ENCODE measurements at regions not wholly inside any gene's neighbourhood (a gene's known extent, or its start where the extent isn't known, plus 50 kb on each side); places are given as distances from the start of the nearest gene placed in this dataset.
"Not testable (repeated sequence)": the region's sequence is repeated elsewhere in the genome, so short reads cannot be mapped to it uniquely, and the experiment has no call there.

GRCh38 chr3:15903759-15904720 lies 106.3 kb upstream of the ANKRD28 start:
- DNase-seq: no peak

- no peak for DNase-seq
Measured at GRCh38 chr3:15905041-15905440, 107.3 kb upstream of the ANKRD28 start.

DNA sequence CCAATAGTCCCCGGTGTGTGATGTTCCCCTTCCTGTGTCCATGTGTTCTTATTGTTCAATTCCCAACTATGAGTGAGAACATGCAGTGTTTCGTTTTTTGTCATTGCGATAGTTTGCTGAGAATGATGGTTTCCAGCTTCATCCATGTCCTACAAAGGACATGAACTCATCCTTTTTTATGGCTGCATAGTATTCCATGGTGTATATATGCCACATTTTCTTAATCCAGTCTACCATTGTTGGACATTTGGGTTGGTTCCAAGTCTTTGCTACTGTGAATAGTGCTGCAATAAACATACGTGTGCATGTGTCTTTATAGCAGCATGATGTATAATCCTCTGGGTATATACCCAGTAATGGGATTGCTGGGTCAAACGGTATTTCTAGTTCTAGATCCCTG lies 109.6 kb upstream of the ANKRD28 start:
- DNase-seq: not testable (repeated sequence)

GRCh38 chr3:15918988-15919387 lies 121.2 kb upstream of the ANKRD28 start:
- no peak for DNase-seq

GRCh38 chr3:15919971-15920370 lies 122.2 kb upstream of the ANKRD28 start:
- DNase-seq: no peak

DNA sequence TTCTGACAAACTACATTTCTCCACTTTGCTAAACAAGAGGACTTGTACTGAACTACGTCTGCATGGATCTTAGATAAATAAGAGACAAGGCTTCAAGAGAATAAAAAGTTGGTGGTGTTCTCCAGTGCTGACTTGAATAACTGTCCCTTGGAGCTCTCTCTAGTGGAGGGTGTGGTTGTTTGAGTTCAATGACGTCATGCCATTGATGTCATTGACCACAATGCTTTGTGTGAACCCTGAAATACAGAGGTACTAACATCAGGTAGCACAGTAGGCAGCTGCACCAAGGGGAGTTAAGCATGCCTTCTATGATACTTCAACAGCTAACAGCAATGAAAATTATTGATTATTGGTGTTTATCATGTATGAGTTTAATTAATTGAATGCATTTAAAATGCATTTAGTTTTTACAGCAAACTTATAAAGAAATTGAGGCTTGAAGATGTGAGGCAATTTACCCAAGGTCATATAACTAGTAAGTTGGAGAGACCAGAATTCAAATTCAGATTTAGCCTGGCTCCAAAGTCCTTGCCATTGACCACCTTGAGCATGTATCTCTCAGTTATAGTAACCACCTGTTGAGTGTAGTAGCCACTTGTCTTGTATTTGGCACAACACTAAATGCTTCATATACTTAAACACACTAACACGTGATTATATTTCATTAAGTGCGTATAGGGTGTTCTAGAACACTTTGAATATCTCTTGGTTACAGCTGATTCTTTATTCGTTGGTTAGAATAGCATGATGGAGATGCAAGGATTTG lies 126.0 kb upstream of the ANKRD28 start:
- no peak for DNase-seq

DNA sequence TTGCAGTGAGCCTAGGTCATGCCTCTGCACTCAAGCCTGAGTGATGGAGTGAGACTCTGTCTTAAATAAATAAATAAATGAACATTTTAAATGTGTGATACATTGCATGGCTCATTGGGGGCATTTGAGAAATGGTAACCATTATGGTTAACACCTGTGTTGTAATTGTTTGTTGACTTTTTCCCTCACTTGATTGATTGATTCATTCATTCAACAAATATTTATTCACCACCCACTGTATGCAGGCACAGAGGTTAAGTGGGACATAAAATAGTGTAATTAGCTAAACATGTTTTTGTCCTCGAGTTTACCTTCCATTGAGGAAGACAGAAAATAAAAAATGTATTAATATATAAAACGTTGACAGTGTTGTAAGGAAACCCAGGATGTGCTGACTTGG lies 127.1 kb upstream of the ANKRD28 start:
- DNase-seq: no peak

DNA sequence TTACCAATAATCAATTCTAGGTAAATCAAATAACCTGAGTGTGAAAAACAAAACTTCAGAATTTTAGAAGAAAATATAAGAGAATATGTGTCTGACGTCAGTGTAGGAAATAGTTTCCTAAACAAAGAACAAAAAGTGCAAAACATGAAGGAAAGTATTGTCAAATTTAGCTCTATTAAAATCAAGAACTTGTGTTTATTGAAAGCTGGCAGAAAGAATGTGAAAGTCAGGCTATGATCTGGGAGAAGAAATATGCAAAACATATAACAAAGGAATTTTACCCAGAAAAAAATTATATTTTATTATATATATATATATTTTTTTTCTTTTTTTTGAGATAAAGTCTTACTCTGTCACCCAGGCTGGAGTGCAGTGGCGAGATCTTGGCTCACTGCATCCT lies 129.1 kb upstream of the ANKRD28 start:
- no peak for DNase-seq

GRCh38 chr3:15927969-15928368 lies 130.2 kb upstream of the ANKRD28 start:
- no peak for DNase-seq

DNA sequence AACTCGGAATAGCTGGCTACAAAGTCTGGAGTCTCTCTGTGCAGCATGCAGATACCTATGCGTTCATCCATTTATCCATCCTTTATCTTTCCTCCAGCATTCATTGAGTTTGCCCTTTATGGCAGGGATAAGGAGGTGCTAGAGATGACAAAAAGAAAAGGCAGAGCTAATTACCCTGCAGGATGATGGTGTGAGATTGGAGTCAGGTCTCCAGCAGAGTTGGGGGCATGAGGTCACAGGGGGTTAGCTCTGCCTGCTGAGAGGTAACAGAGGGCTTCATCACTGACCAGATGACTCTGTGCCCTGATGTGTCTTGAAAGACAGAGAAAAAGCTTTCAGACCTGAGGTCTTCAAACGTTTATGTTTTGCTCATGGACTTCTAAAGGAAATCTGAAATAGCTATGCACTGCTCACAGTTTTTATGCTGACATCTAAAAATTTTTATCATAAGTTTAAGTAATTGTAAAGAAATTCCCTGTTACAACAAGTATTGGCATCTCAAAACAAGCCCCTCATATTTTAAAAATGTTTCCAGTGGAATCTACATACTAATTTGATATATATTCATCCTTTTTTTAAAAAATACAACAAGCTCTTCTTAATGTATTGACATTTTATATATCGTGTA lies 132.3 kb upstream of the ANKRD28 start:
- DNase-seq: no peak

- no peak for DNase-seq
Measured at GRCh38 chr3:15932348-15933300, 134.8 kb upstream of the ANKRD28 start.

DNA sequence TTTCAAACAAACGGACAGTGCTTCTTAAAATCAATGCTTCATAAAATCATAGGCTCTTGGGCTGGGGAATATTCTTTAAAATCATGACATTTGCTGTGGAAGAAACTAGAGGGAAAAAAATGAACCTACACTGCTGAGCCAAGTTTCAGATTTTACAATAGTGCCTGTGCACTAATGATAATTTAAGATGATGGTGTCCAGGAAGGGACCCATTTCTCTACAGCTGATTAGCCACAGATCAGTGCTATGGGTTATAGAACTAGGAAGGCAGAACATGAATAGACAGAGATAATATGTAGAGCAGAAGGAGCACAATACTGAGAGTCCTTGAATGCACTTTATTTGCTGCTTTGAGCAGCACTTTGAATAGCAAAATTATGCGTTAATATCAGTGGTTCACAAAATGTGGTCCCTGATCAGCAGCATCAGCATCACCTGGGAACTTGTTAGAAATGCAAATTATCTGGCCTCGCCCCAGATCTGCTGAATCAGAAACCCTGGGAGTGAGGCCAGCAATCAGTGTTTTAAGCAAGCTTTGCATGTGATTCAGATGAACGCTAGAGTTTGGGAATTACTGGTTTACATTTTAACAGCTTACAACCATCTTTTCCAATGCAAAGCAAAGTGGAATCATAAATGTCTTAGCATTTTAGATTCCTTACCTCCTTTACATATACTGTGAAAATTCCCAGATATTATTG lies 135.8 kb upstream of the ANKRD28 start:
- DNase-seq: no peak

DNA sequence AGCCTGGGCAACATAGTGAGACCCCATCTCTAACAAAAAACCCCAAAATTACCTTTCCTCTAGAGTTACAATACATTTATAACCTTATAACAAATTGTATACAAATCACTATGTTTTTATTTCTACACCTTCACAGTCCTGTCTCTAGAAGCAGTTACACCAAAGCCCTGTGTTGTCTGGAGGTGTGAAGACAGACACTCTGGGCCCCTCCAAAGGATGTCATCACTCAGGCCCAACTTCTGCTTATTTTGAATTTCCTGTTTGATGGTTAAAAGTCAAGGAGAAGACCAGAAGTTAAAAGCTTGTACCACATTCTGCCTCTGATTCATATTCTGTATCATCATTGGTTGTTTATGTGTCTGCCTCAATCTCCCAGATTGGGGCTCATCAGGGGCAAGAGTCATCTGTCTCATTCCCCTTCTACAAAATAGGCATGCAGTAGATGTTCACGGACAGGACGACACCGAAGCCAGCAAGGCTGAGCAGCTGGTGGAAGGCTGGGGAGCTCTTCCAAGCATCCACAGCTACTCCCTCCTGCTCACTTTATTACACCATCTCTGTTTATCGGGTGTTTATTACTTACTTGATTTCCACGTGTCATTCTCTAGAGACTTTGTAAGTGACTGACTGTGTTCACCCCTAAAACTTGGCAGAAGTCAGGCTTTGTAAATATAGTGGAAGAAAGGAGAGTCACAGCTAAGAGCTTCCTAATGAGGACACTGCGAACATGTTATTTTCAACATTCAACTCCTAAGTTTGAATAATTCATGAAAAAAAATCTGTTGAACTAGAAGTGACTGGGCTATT lies 136.8 kb upstream of the ANKRD28 start:
- peak; percentile 21 to 24 for DNase-seq

- DNase-seq: no peak
Measured at GRCh38 chr3:15936312-15936711, 138.5 kb upstream of the ANKRD28 start.

GRCh38 chr3:15940641-15941040 lies 142.9 kb upstream of the ANKRD28 start:
- DNase-seq: no peak

DNA sequence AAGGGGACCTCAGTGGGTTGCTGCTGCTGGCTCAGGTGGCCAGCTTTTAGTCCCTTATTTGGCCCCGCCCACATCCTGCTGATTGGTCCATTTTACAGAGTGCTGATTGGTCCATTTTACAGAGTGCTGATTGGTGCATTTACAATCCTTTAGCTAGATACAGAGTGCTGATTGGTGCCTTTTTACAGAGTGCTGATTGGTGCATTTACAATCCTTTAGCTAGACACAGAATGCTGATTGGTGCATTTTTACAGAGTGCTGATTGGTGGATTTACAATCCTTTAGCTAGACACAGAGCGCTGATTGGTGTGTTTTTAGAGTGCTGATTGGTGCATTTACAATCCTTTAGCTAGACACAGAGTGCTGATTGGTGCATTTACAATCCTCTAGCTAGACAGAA lies 143.7 kb upstream of the ANKRD28 start:
- not testable (repeated sequence) for DNase-seq

DNA sequence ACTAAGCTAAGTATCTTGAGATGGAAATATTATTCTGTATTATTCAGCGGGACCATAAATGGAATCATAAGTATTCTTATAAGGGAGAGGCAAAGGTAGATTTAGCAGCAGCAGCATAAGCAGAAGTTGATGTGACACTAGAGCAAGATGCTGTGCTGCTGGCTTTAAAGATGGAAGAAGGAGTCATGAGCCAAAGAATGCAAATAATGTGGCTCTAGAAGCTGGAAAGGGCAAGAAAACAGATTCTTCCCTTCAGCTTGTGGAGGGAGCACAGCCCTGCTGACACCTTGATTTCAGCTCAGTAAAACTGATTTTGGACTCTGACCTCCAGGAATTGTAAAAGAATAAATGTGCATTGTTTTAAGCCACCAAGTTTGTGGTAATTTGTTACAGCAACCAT lies 144.2 kb upstream of the ANKRD28 start:
- no peak for DNase-seq

DNA sequence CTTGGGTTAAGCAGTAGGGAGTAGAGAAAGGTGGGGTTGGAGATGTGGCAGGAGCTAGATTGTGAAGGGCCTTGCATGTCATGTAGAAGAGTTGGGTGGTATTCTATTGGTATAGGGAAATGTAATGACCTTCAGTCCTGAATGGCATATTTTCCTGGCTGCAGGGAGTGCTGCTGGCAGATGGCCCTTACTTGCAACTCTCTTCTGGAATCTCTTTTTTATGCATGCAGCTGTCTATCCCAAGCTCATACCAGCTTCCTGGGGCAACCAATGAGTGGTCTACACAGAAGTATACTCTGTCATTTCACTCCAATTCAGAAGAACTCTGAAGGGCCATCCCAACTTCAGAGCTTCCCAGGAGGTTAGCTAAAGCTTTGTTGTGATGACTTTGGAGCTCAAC lies 144.7 kb upstream of the ANKRD28 start:
- DNase-seq: no peak

DNA sequence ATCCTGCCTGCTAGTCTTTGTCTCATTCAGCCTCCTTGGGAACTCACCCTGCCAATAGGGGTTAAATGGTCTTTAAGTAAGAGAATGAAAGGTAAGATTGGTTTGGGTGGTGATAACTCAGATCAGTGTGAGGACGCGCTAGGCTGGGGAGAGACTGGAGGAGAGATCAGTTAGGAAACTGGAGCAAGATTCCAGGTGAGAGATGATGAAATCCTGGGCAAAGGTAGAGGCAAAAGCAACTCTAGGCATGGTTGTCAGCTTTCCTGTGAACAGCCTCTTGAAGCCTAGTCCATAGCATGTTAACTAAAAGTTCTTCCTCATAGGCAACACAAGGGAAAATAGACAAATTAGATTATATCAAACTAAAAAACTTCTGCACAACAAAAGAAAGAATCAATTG lies 145.2 kb upstream of the ANKRD28 start:
- DNase-seq: no peak

DNA sequence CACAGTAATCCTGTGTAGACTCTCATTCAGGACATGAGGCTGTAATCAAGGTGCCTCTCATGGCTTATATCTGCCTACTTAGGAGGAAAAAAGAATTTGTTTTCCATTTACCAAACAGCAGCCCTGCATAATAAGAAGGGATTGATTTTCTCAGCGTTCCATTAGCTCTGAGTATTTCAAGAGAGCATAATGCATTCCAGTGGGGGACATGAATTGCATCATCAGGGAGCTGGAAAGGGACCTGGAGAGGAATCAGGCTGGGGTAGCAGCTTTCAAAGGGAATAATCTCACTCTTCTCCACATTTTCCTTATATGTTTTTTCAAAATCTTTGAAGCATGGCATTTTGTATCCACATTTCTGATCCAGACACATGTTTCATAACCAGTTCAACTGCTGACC lies 150.6 kb upstream of the ANKRD28 start:
- no peak for DNase-seq

All from AML-193 (cell line).